HK-2 (cell line): ENCODE measurements at regions not wholly inside any gene's neighbourhood (a gene's known extent, or its start where the extent isn't known, plus 50 kb on each side); places are given as distances from the start of the nearest gene placed in this dataset.

Experiments used
- DNase-seq: peaks from one replicate; pipeline ENCODE4 v3.0.0-alpha.2; 2018; ENCODE audit not compliant: unreplicated experiment

- DNase-seq = no peak
Measured at GRCh38 chr5:1706021-1706420, 93.6 kb downstream of the MRPL36 start.

- DNase-seq = no peak
Measured at GRCh38 chr5:1704676-1705075, 95.0 kb downstream of the MRPL36 start.

- DNase-seq = no peak
Measured at GRCh38 chr5:1704266-1704665, 95.4 kb downstream of the MRPL36 start.

- DNase-seq = no peak
Measured at GRCh38 chr5:1703352-1704050, 96.1 kb downstream of the MRPL36 start.

GRCh38 chr5:1702318-1702717 lies 97.3 kb downstream of the MRPL36 start:
- no peak for DNase-seq

GRCh38 chr5:1701884-1702283 lies 97.8 kb downstream of the MRPL36 start:
- no peak for DNase-seq

- no peak for DNase-seq
Measured at GRCh38 chr5:1701216-1701864, 98.3 kb downstream of the MRPL36 start.

- DNase-seq = no peak
Measured at GRCh38 chr5:1699394-1699793, 100.2 kb downstream of the MRPL36 start.

- no peak for DNase-seq
Measured at GRCh38 chr5:1698589-1699316, 100.9 kb downstream of the MRPL36 start.

- no peak for DNase-seq
Measured at GRCh38 chr5:1692381-1692780, 107.3 kb downstream of the MRPL36 start.

GRCh38 chr5:1687301-1687970 lies 112.2 kb downstream of the MRPL36 start:
- DNase-seq = no peak

- DNase-seq = no peak
Measured at GRCh38 chr5:1686016-1686802, 113.4 kb downstream of the MRPL36 start.

GRCh38 chr5:1685066-1685465 lies 114.6 kb downstream of the MRPL36 start:
- no peak for DNase-seq

GRCh38 chr5:1681955-1682354 lies 117.7 kb downstream of the MRPL36 start:
- no peak for DNase-seq

- no peak for DNase-seq
Measured at GRCh38 chr5:1673042-1673677, 126.5 kb downstream of the MRPL36 start.

- DNase-seq = no peak
Measured at GRCh38 chr5:1672396-1672795, 127.2 kb downstream of the MRPL36 start.

GRCh38 chr5:1671351-1671750 lies 128.3 kb downstream of the MRPL36 start:
- no peak for DNase-seq

- DNase-seq = no peak
Measured at GRCh38 chr5:1670351-1670750, 129.3 kb downstream of the MRPL36 start.

GRCh38 chr5:1669276-1670155 lies 130.1 kb downstream of the MRPL36 start:
- no peak for DNase-seq

- no peak for DNase-seq
Measured at GRCh38 chr5:1668141-1668721, 131.4 kb downstream of the MRPL36 start.
